ENCODE measurements at regions not wholly inside any gene's neighbourhood (a gene's known extent, or its start where the extent isn't known, plus 50 kb on each side); places are given as distances from the start of the nearest gene placed in this dataset.

GRCh38 chr18:42586601-42587000 lies 528.9 kb downstream of the RIT2 start:
- no peaks in the 10 kb centered on the region for H3K36me3 Mint-ChIP-seq (ENCODE audit: insufficient read depth)
- peaks cover 10% of the 10 kb centered on the region for H3K9me3 Mint-ChIP-seq

GRCh38 chr18:42588786-42589185 lies 526.7 kb downstream of the RIT2 start:
- no peak for DNase-seq
- peaks cover 4% of the 10 kb centered on the region for H3K9me3 Mint-ChIP-seq
- H3K27me3 Mint-ChIP-seq (ENCODE audit: low read depth): no peaks in the 10 kb centered on the region
- H3K4me3 Mint-ChIP-seq: no peak overlapping the region
- H3K36me3 Mint-ChIP-seq (ENCODE audit: insufficient read depth): no peaks in the 10 kb centered on the region
- no peak for ATAC-seq
- no peaks in the 10 kb centered on the region for H3K4me1 Mint-ChIP-seq (ENCODE audit: low read depth)

More at GRCh38 chr18:42586601-42587000, 528.9 kb downstream of the RIT2 start:
- ATAC-seq: no peak
- Mint-ChIP-seq H3K27me3 (ENCODE audit: low read depth) (no peaks in the 10 kb centered on the region), H3K4me1 (ENCODE audit: low read depth) (no peaks in the 10 kb centered on the region), H3K4me3 (no peak overlapping the region)
- DNase-seq: no peak

GRCh38 chr18:42604820-42605219 lies 510.7 kb downstream of the RIT2 start:
- Mint-ChIP-seq H3K4me3 (no peak overlapping the region), H3K36me3 (ENCODE audit: insufficient read depth) (no peaks in the 10 kb centered on the region), H3K27me3 (ENCODE audit: low read depth) (no peaks in the 10 kb centered on the region), H3K9me3 (peaks cover 5% of the 10 kb centered on the region), H3K4me1 (ENCODE audit: low read depth) (no peaks in the 10 kb centered on the region)
- ATAC-seq: no peak
- DNase-seq: no peak

GRCh38 chr18:42606886-42607495 lies 508.5 kb downstream of the RIT2 start:
- no peaks in the 10 kb centered on the region for H3K36me3 Mint-ChIP-seq (ENCODE audit: insufficient read depth)
- H3K4me3 Mint-ChIP-seq: no peak overlapping the region
- peaks cover 5% of the 10 kb centered on the region for H3K9me3 Mint-ChIP-seq
- H3K4me1 Mint-ChIP-seq (ENCODE audit: low read depth): no peaks in the 10 kb centered on the region
- ATAC-seq (no peak), DNase-seq (no peak)
- H3K27me3 Mint-ChIP-seq (ENCODE audit: low read depth): no peaks in the 10 kb centered on the region

- no peaks in the 10 kb centered on the region for H3K4me1 Mint-ChIP-seq (ENCODE audit: low read depth)
- DNase-seq (no peak), ATAC-seq (no peak)
- no peaks in the 10 kb centered on the region for H3K36me3 Mint-ChIP-seq (ENCODE audit: insufficient read depth)
- H3K9me3 Mint-ChIP-seq: peaks cover 7% of the 10 kb centered on the region
- no peak overlapping the region for H3K4me3 Mint-ChIP-seq
- no peaks in the 10 kb centered on the region for H3K27me3 Mint-ChIP-seq (ENCODE audit: low read depth)
These were observed 504.4 kb downstream of the RIT2 start for GRCh38 chr18:42611134-42611533.

GRCh38 chr18:42614619-42615293 lies 500.7 kb downstream of the RIT2 start:
- no peak for DNase-seq
- Mint-ChIP-seq H3K4me3 (no peak overlapping the region), H3K4me1 (ENCODE audit: low read depth) (no peaks in the 10 kb centered on the region), H3K36me3 (ENCODE audit: insufficient read depth) (no peaks in the 10 kb centered on the region), H3K9me3 (peaks cover 15% of the 10 kb centered on the region), H3K27me3 (ENCODE audit: low read depth) (no peaks in the 10 kb centered on the region)
- ATAC-seq: no peak

- no peaks in the 10 kb centered on the region for H3K36me3 Mint-ChIP-seq (ENCODE audit: insufficient read depth)
- peaks cover 15% of the 10 kb centered on the region for H3K9me3 Mint-ChIP-seq
- H3K4me3 Mint-ChIP-seq: no peak overlapping the region
- DNase-seq (no peak), ATAC-seq (no peak)
- H3K27me3 Mint-ChIP-seq (ENCODE audit: low read depth): no peaks in the 10 kb centered on the region
- no peaks in the 10 kb centered on the region for H3K4me1 Mint-ChIP-seq (ENCODE audit: low read depth)
These were observed 498.3 kb downstream of the RIT2 start for GRCh38 chr18:42617221-42617620.

- H3K9me3 Mint-ChIP-seq: peaks cover 17% of the 10 kb centered on the region
- no peaks in the 10 kb centered on the region for H3K36me3 Mint-ChIP-seq (ENCODE audit: insufficient read depth)
- ATAC-seq: no peak
- H3K4me1 Mint-ChIP-seq (ENCODE audit: low read depth): no peaks in the 10 kb centered on the region
- H3K27me3 Mint-ChIP-seq (ENCODE audit: low read depth): no peaks in the 10 kb centered on the region
- no peak overlapping the region for H3K4me3 Mint-ChIP-seq
- DNase-seq: no peak
These were observed 495.7 kb downstream of the RIT2 start for GRCh38 chr18:42619771-42620170.

GRCh38 chr18:42620657-42621056 lies 494.8 kb downstream of the RIT2 start:
- DNase-seq: no peak
- no peak overlapping the region for H3K4me3 Mint-ChIP-seq
- H3K9me3 Mint-ChIP-seq: peaks cover 21% of the 10 kb centered on the region
- no peaks in the 10 kb centered on the region for H3K4me1 Mint-ChIP-seq (ENCODE audit: low read depth)
- H3K36me3 Mint-ChIP-seq (ENCODE audit: insufficient read depth): no peaks in the 10 kb centered on the region
- ATAC-seq: no peak
- H3K27me3 Mint-ChIP-seq (ENCODE audit: low read depth): no peaks in the 10 kb centered on the region

- H3K27me3 Mint-ChIP-seq (ENCODE audit: low read depth): no peaks in the 10 kb centered on the region
- H3K4me1 Mint-ChIP-seq (ENCODE audit: low read depth): no peaks in the 10 kb centered on the region
- H3K36me3 Mint-ChIP-seq (ENCODE audit: insufficient read depth): no peaks in the 10 kb centered on the region
- no peak for ATAC-seq
- DNase-seq: no peak
- H3K4me3 Mint-ChIP-seq: no peak overlapping the region
- peaks cover 6% of the 10 kb centered on the region for H3K9me3 Mint-ChIP-seq
These were observed 491.6 kb downstream of the RIT2 start for GRCh38 chr18:42623935-42624334.

GRCh38 chr18:42632801-42633200 lies 482.7 kb downstream of the RIT2 start:
- DNase-seq (no peak), ATAC-seq (no peak)
- no peak overlapping the region for H3K4me3 Mint-ChIP-seq
- peaks cover 6% of the 10 kb centered on the region for H3K9me3 Mint-ChIP-seq
- no peaks in the 10 kb centered on the region for H3K27me3 Mint-ChIP-seq (ENCODE audit: low read depth)
- H3K4me1 Mint-ChIP-seq (ENCODE audit: low read depth): no peaks in the 10 kb centered on the region
- H3K36me3 Mint-ChIP-seq (ENCODE audit: insufficient read depth): no peaks in the 10 kb centered on the region

GRCh38 chr18:42635378-42636048 lies 480.0 kb downstream of the RIT2 start:
- Mint-ChIP-seq H3K27me3 (ENCODE audit: low read depth) (no peaks in the 10 kb centered on the region), H3K4me1 (ENCODE audit: low read depth) (no peaks in the 10 kb centered on the region), H3K4me3 (no peak overlapping the region), H3K36me3 (ENCODE audit: insufficient read depth) (no peaks in the 10 kb centered on the region), H3K9me3 (peaks cover 10% of the 10 kb centered on the region)
- ATAC-seq (no peak), DNase-seq (no peak)

GRCh38 chr18:42636309-42636708 lies 479.2 kb downstream of the RIT2 start:
- H3K36me3 Mint-ChIP-seq (ENCODE audit: insufficient read depth): no peaks in the 10 kb centered on the region
- no peak overlapping the region for H3K4me3 Mint-ChIP-seq
- H3K9me3 Mint-ChIP-seq: peaks cover 10% of the 10 kb centered on the region
- ATAC-seq (no peak), DNase-seq (no peak)
- H3K27me3 Mint-ChIP-seq (ENCODE audit: low read depth): no peaks in the 10 kb centered on the region
- H3K4me1 Mint-ChIP-seq (ENCODE audit: low read depth): no peaks in the 10 kb centered on the region

GRCh38 chr18:42640160-42640559 lies 475.3 kb downstream of the RIT2 start:
- H3K4me1 Mint-ChIP-seq (ENCODE audit: low read depth): no peaks in the 10 kb centered on the region
- no peaks in the 10 kb centered on the region for H3K36me3 Mint-ChIP-seq (ENCODE audit: insufficient read depth)
- no peak overlapping the region for H3K4me3 Mint-ChIP-seq
- DNase-seq: no peak
- H3K9me3 Mint-ChIP-seq: peaks cover 13% of the 10 kb centered on the region
- no peaks in the 10 kb centered on the region for H3K27me3 Mint-ChIP-seq (ENCODE audit: low read depth)
- ATAC-seq: no peak

GRCh38 chr18:42641996-42642395 lies 473.5 kb downstream of the RIT2 start:
- DNase-seq: no peak
- Mint-ChIP-seq H3K27me3 (ENCODE audit: low read depth) (no peaks in the 10 kb centered on the region), H3K9me3 (peaks cover 13% of the 10 kb centered on the region), H3K36me3 (ENCODE audit: insufficient read depth) (no peaks in the 10 kb centered on the region), H3K4me3 (no peak overlapping the region), H3K4me1 (ENCODE audit: low read depth) (no peaks in the 10 kb centered on the region)
- no peak for ATAC-seq

Data from activated T-cell treated with anti-CD3 and anti-CD28 coated beads, Interleukin-2, amount 50 U/mL, for 4 hours (primary cell).